ENCODE measurements at regions not wholly inside any gene's neighbourhood (a gene's known extent, or its start where the extent isn't known, plus 50 kb on each side); places are given as distances from the start of the nearest gene placed in this dataset.

- Histone ChIP-seq H3K4ac (ENCODE audit: low read depth, low read length) (no peak overlapping the region), H3K9me3 (ENCODE audit: control insufficient read depth, low read depth, low read length) (no peaks in the 10 kb centered on the region), H3K27ac (ENCODE audit: insufficient read length, low read depth, low read length) (no peak overlapping the region), H3K9ac (ENCODE audit: extremely low read depth, insufficient read length, low read length) (no peak overlapping the region), H2AFZ (ENCODE audit: low read length) (no peak overlapping the region), H4K91ac (ENCODE audit: insufficient read length, low read depth, low read length) (no peak overlapping the region), H3K56ac (ENCODE audit: insufficient read length, low read depth, low read length) (no peak overlapping the region), H3K4me2 (ENCODE audit: insufficient read depth, insufficient read length, low read length) (no peak overlapping the region), H2BK120ac (ENCODE audit: low read depth, low read length, poor library complexity, severe bottlenecking) (no peak overlapping the region), H3T11ph (ENCODE audit: low read length) (no peak overlapping the region), H3K79me2 (ENCODE audit: insufficient read depth, low read length) (no peaks in the 10 kb centered on the region), H4K8ac (replicated peaks; ENCODE audit: insufficient read length, low read depth, low read length) (no peak overlapping the region), H3K14ac (ENCODE audit: insufficient read depth, low read length) (no peak overlapping the region), H2BK5ac (ENCODE audit: insufficient read length, low read length) (no peak overlapping the region), H2AK5ac (ENCODE audit: insufficient read length, low read length) (no peak overlapping the region), H3K23ac (ENCODE audit: insufficient read length, low read depth, low read length) (no peak overlapping the region), H3K4me1 (ENCODE audit: insufficient read depth, low read length) (no peaks in the 10 kb centered on the region), H2BK20ac (ENCODE audit: low read depth, low read length, poor library complexity, severe bottlenecking) (no peak overlapping the region), H4K20me1 (ENCODE audit: control insufficient read depth, insufficient read depth, insufficient read length) (no peaks in the 10 kb centered on the region), H4K5ac (ENCODE audit: insufficient read length, low read depth, low read length) (no peak overlapping the region), H3K79me1 (ENCODE audit: insufficient read depth, low read depth, low read length, poor library complexity, severe bottlenecking) (no peaks in the 10 kb centered on the region), H2BK15ac (ENCODE audit: low read depth, low read length) (no peak overlapping the region), H3K23me2 (ENCODE audit: insufficient read length, low read depth, low read length, poor library complexity, severe bottlenecking) (no peaks in the 10 kb centered on the region), H3K27me3 (ENCODE audit: insufficient read depth, low read length) (no peaks in the 10 kb centered on the region), H2BK12ac (ENCODE audit: insufficient read length, low read depth, low read length) (no peak overlapping the region), H3K18ac (ENCODE audit: insufficient read length, low read depth, low read length) (no peak overlapping the region)
- no peak for TF ChIP-seq CTCF (conservative IDR thresholded peaks at IDR 0.05)
- Mint-ChIP-seq H3K27me3 (ENCODE audit: low read depth) (no peaks in the 10 kb centered on the region), H3K27ac (no peak overlapping the region), H3K36me3 (ENCODE audit: insufficient read depth in 1 of 3, low read depth in 3 of 3) (no peaks in the 10 kb centered on the region), H3K4me1 (no peaks in the 10 kb centered on the region), H3K9me3 (peaks cover 0 to 3% of the 10 kb centered on the region in 2 experiments; a peak in 1 of 5 replicates), H3K4me3 (no peak overlapping the region)
- no CpG with 5 or more reads among the region's 4 CpGs for WGBS (ENCODE audit: extremely low coverage, insufficient read length, low lambda C conversion rate)
- no peak for DNase-seq
Observed at GRCh38 chr2:181764095-181764963, 84.0 kb upstream of the NEUROD1 start.

Data from H9 (cell line).